Natural killer cell (primary cell): ENCODE measurements at regions not wholly inside any gene's neighbourhood (a gene's known extent, or its start where the extent isn't known, plus 50 kb on each side); places are given as distances from the start of the nearest gene placed in this dataset.

ENCODE experiments used
- ATAC-seq, 3 donors: fragments of 150-1000 bp in 2 of 3; fragments of 200-7000 bp in 1 of 3; cut with Tn5 transposase; 1 replicate in 1 of 3; 2 replicates in 2 of 3; pipeline ENCODE4 v1.10.0; 2021; ENCODE audit warnings: mild to moderate bottlenecking in 2 of 3, moderate library complexity in 2 of 3
- DNase-seq, 2 donors: peaks; one replicate each; pipeline versions ENCODE4 v3.0.0 to v3.0.0-alpha.2; 2013 to 2021; ENCODE audit warnings: mixed read lengths in 1 of 2
- H3K27ac ChIP-seq: one replicate; pipeline ENCODE4 v1.5.1; 2013; ENCODE audit warnings: mild to moderate bottlenecking, low read length
- H3K27me3 ChIP-seq: one replicate; pipeline ENCODE4 v1.6.1; 2013; ENCODE audit warnings: low read length; ENCODE audit not compliant: control insufficient read depth, insufficient read depth
- H3K36me3 ChIP-seq: one replicate; pipeline ENCODE4 v1.6.1; 2013; ENCODE audit warnings: low read length; ENCODE audit not compliant: control insufficient read depth, insufficient read depth
- H3K4me1 ChIP-seq: one replicate; pipeline ENCODE4 v1.6.1; 2013; ENCODE audit warnings: low read length; ENCODE audit not compliant: control insufficient read depth, insufficient read depth
- H3K4me3 ChIP-seq: one replicate; pipeline ENCODE4 v1.5.1; 2013; ENCODE audit warnings: low read length
- H3K9me3 ChIP-seq: one replicate; pipeline ENCODE4 v1.6.1; 2013; ENCODE audit warnings: low read length; ENCODE audit not compliant: control insufficient read depth, insufficient read depth
- H3K27ac Mint-ChIP-seq, 2 donors: one replicate each; pipeline ENCODE4 v1.8.0; 2022; ENCODE audit warnings: mild to moderate bottlenecking in 2 of 2, mixed read lengths in 2 of 2, moderate library complexity in 1 of 2
- H3K27me3 Mint-ChIP-seq, 2 donors: one replicate each; pipeline ENCODE4 v1.8.0; 2022; ENCODE audit warnings: low read depth in 2 of 2, mixed read lengths in 2 of 2
- H3K36me3 Mint-ChIP-seq: one replicate; pipeline ENCODE4 v1.8.0; 2022; ENCODE audit warnings: mixed read lengths
- H3K4me1 Mint-ChIP-seq, 2 donors: one replicate each; pipeline ENCODE4 v1.8.0; 2022; ENCODE audit warnings: mixed read lengths in 2 of 2
- H3K4me3 Mint-ChIP-seq: one replicate; pipeline ENCODE4 v1.8.0; 2022; ENCODE audit warnings: mild to moderate bottlenecking, moderate library complexity, mixed read lengths
- H3K9me3 Mint-ChIP-seq, 2 donors: one replicate each; pipeline ENCODE4 v1.8.0; 2022; ENCODE audit warnings: mixed read lengths in 2 of 2
- CTCF ChIP-seq: fragments of 200-600 bp; IDR thresholded peaks from one replicate; pipeline ENCODE4 v1.8.0; 2022; ENCODE audit warnings: antibody characterized with exemption
- WGBS: methylation state at CpG from one replicate; pipeline ENCODE4 v1.1.7; 2013; ENCODE audit warnings: missing lambda C conversion rate; ENCODE audit not compliant: insufficient coverage; 5-methylcytosine and 5-hydroxymethylcytosine counted together
- intact Hi-C: fragments of 100-400 bp; cut with micrococcal nuclease; formaldehyde crosslinking; loops from one replicate; pipeline ENCODE4 v1.14.2; 2022

- Histone ChIP-seq H3K36me3 (no peaks in the 10 kb centered on the region), H3K27me3 (no peaks in the 10 kb centered on the region), H3K9me3 (no peaks in the 10 kb centered on the region), H3K4me3 (no peak overlapping the region), H3K4me1 (no peaks in the 10 kb centered on the region), H3K27ac (no peak overlapping the region)
- WGBS: 78% methylated on average over 8 of the region's 8 CpGs
- H3K9me3 Mint-ChIP-seq: no peaks in the 10 kb centered on the region
- peaks cover 10 to 12% of the 10 kb centered on the region in 2 donors for H3K4me1 Mint-ChIP-seq
- peaks cover 0 to 5% of the 10 kb centered on the region in 2 donors for H3K27me3 Mint-ChIP-seq
- ATAC-seq (no peak), DNase-seq (no peak)
- no peak overlapping the region for H3K4me3 Mint-ChIP-seq
- intact Hi-C loops: no loop called here
- no peak for TF ChIP-seq CTCF
- H3K36me3 Mint-ChIP-seq: no peaks in the 10 kb centered on the region
- no peak overlapping the region for H3K27ac Mint-ChIP-seq
Observed at GRCh38 chr20:51335329-51335841, 207.1 kb downstream of the NFATC2 start.

GRCh38 chr20:51334609-51335008 is 207.9 kb downstream of the NFATC2 start:
- no peaks in the 10 kb centered on the region for H3K36me3 ChIP-seq
- WGBS: 88% methylated on average over 9 of the region's 9 CpGs
- Mint-ChIP-seq H3K27ac (no peak overlapping the region), H3K27me3 (peaks cover 0 to 5% of the 10 kb centered on the region in 2 donors), H3K4me3 (no peak overlapping the region), H3K4me1 (peaks cover 10 to 12% of the 10 kb centered on the region in 2 donors), H3K36me3 (no peaks in the 10 kb centered on the region), H3K9me3 (no peaks in the 10 kb centered on the region)
- H3K4me1 ChIP-seq: no peaks in the 10 kb centered on the region
- H3K9me3 ChIP-seq: no peaks in the 10 kb centered on the region
- H3K27ac ChIP-seq: no peak overlapping the region
- DNase-seq: no peak
- no peaks in the 10 kb centered on the region for H3K27me3 ChIP-seq
- intact Hi-C loops: no loop called here
- no peak for TF ChIP-seq CTCF
- ATAC-seq: no peak
- H3K4me3 ChIP-seq: no peak overlapping the region

GRCh38 chr20:51333971-51334370 is 208.5 kb downstream of the NFATC2 start:
- Mint-ChIP-seq H3K4me1 (peaks cover 8 to 11% of the 10 kb centered on the region in 2 donors), H3K36me3 (no peaks in the 10 kb centered on the region), H3K27ac (no peak overlapping the region), H3K27me3 (peaks cover 0 to 5% of the 10 kb centered on the region in 2 donors), H3K4me3 (no peak overlapping the region), H3K9me3 (no peaks in the 10 kb centered on the region)
- H3K27me3 ChIP-seq: no peaks in the 10 kb centered on the region
- H3K9me3 ChIP-seq: no peaks in the 10 kb centered on the region
- H3K4me3 ChIP-seq: no peak overlapping the region
- 94% methylated on average over 14 of the region's 14 CpGs for WGBS
- H3K4me1 ChIP-seq: no peaks in the 10 kb centered on the region
- DNase-seq (no peak), ATAC-seq (no peak)
- H3K36me3 ChIP-seq: no peaks in the 10 kb centered on the region
- no peak for TF ChIP-seq CTCF
- intact Hi-C loops: no loop called here
- no peak overlapping the region for H3K27ac ChIP-seq

GRCh38 chr20:51333446-51333845 is 209.1 kb downstream of the NFATC2 start:
- no peaks in the 10 kb centered on the region for H3K36me3 ChIP-seq
- H3K9me3 ChIP-seq: no peaks in the 10 kb centered on the region
- no peaks in the 10 kb centered on the region for H3K4me1 ChIP-seq
- TF ChIP-seq CTCF: no peak
- 96% methylated on average over 3 of the region's 3 CpGs for WGBS
- Mint-ChIP-seq H3K4me3 (no peak overlapping the region), H3K36me3 (no peaks in the 10 kb centered on the region), H3K9me3 (no peaks in the 10 kb centered on the region), H3K27ac (no peak overlapping the region), H3K4me1 (peaks cover 2 to 6% of the 10 kb centered on the region in 2 donors), H3K27me3 (peaks cover 0 to 5% of the 10 kb centered on the region in 2 donors)
- no peak overlapping the region for H3K27ac ChIP-seq
- no peak overlapping the region for H3K4me3 ChIP-seq
- intact Hi-C loops: no loop called here
- ATAC-seq: no peak
- no peaks in the 10 kb centered on the region for H3K27me3 ChIP-seq
- DNase-seq: no peak
